ENCODE measurements at regions not wholly inside any gene's neighbourhood (a gene's known extent, or its start where the extent isn't known, plus 50 kb on each side); places are given as distances from the start of the nearest gene placed in this dataset.

- DNase-seq = no peak
These were observed 60.0 kb downstream of the ING1 start for GRCh38 chr13:110773480-110773879.

GRCh38 chr13:110774051-110774450, 60.6 kb downstream of the ING1 start:
- DNase-seq = peak; percentile 22

- no peak for DNase-seq
These were observed 61.0 kb downstream of the ING1 start for GRCh38 chr13:110774490-110774889.

- DNase-seq = no peak
These were observed 62.1 kb downstream of the ING1 start for GRCh38 chr13:110775576-110775975.

GRCh38 chr13:110777251-110777820, 63.8 kb downstream of the ING1 start:
- no peak for DNase-seq

GRCh38 chr13:110779022-110779421, 65.5 kb downstream of the ING1 start:
- no peak for DNase-seq

- no peak for DNase-seq
These were observed 66.9 kb downstream of the ING1 start for GRCh38 chr13:110780422-110780821.

- no peak for DNase-seq
These were observed 68.7 kb downstream of the ING1 start for GRCh38 chr13:110782185-110782584.

GRCh38 chr13:110784704-110785103, 71.2 kb downstream of the ING1 start:
- no peak for DNase-seq

- no peak for DNase-seq
These were observed 75.3 kb downstream of the ING1 start for GRCh38 chr13:110788778-110789177.

GRCh38 chr13:110789871-110790270, 76.4 kb downstream of the ING1 start:
- no peak for DNase-seq

- no peak for DNase-seq
These were observed 76.9 kb downstream of the ING1 start for GRCh38 chr13:110790371-110790770.

GRCh38 chr13:110794209-110794608, 80.7 kb downstream of the ING1 start:
- DNase-seq = no peak

GRCh38 chr13:110797230-110797877, 83.9 kb downstream of the ING1 start:
- DNase-seq = peak; percentile 82

GRCh38 chr13:110798081-110798994, 84.8 kb downstream of the ING1 start:
- DNase-seq = no peak

GRCh38 chr13:110799246-110800236, 86.0 kb downstream of the ING1 start:
- no peak for DNase-seq

GRCh38 chr13:110801044-110801443, 87.5 kb downstream of the ING1 start:
- DNase-seq = peak; percentile 19

GRCh38 chr13:110802260-110802659, 88.8 kb downstream of the ING1 start:
- DNase-seq = no peak

- DNase-seq = no peak
These were observed 93.1 kb downstream of the ING1 start for GRCh38 chr13:110806636-110807035.

GRCh38 chr13:110807546-110807945, 94.0 kb downstream of the ING1 start:
- DNase-seq = no peak

- DNase-seq = no peak
These were observed 94.6 kb downstream of the ING1 start for GRCh38 chr13:110808138-110808537.

GRCh38 chr13:110809871-110810486, 96.5 kb downstream of the ING1 start:
- peak; percentile 15 for DNase-seq

Measured in NCI-H146 (cell line).